ENCODE measurements at regions not wholly inside any gene's neighbourhood (a gene's known extent, or its start where the extent isn't known, plus 50 kb on each side); places are given as distances from the start of the nearest gene placed in this dataset.
"Not testable (repeated sequence)": the region's sequence is repeated elsewhere in the genome, so short reads cannot be mapped to it uniquely, and the experiment has no call there.

DNA sequence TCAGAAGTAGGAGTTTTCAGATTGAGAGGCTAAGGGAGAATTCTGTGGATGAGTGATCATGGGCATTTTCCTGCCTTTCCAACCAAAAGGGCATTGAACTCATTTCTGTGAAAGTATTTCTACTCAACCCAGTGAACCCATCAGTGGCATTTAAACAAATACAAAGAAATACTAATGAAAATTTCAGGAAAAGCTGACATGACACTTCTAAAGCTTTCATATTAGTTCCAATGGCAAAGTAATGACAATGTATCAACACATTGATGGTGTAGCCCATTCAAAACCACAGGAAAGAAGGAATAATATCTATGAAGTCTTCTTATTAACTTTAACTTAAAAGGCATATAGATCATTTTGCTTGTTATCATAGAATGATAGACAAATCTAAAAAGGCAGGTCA, 183.5 kb upstream of the ANXA10 start:
- Mint-ChIP-seq H3K9me3 (peaks cover 7% of the 10 kb centered on the region), H3K4me1 (no peaks in the 10 kb centered on the region), H3K4me3 (no peak overlapping the region), H3K27ac (no peak overlapping the region), H3K27me3 (peaks cover 1% of the 10 kb centered on the region), H3K36me3 (no peaks in the 10 kb centered on the region)
- no peak for DNase-seq (ENCODE audit: low spot score in 2 of 2)
- no peak for ATAC-seq (ENCODE audit: low read depth)

- ATAC-seq (ENCODE audit: low read depth); DNase-seq (ENCODE audit: low spot score in 2 of 2); H3K27me3 Mint-ChIP-seq; H3K9me3 Mint-ChIP-seq; H3K36me3 Mint-ChIP-seq; H3K27ac Mint-ChIP-seq; H3K4me1 Mint-ChIP-seq; H3K4me3 Mint-ChIP-seq: not testable (repeated sequence)
Observed at GRCh38 chr4:167912535-167912934, 179.8 kb upstream of the ANXA10 start.

DNA sequence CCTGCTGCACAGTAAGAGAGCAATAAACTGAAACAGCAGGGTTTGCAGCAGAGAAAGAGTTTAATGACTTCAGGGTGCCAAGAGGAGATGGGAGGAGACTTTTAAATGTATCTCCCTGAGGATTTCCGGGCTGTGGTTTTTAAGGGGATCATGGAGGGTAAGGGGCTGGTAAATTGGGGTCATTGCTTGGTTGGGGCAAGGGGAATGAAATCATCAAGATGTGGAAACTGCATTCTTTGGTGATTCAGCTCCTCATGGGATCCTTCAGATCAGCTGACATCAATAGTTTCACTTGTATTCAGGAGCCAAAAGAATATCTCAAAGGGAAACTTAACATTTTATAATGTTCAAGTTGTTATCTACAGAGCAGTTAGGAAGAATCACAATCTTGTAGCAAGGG, 174.3 kb upstream of the ANXA10 start:
- Mint-ChIP-seq H3K4me1 (no peaks in the 10 kb centered on the region), H3K4me3 (no peak overlapping the region), H3K27ac (no peak overlapping the region), H3K9me3 (peaks cover 4% of the 10 kb centered on the region), H3K36me3 (no peaks in the 10 kb centered on the region), H3K27me3 (no peaks in the 10 kb centered on the region)
- ATAC-seq (ENCODE audit: low read depth) (no peak), DNase-seq (ENCODE audit: low spot score in 2 of 2) (no peak)

- H3K36me3 Mint-ChIP-seq = no peaks in the 10 kb centered on the region
- ATAC-seq (ENCODE audit: low read depth) = no peak
Observed at GRCh38 chr4:167930166-167930565, 162.2 kb upstream of the ANXA10 start.

DNA sequence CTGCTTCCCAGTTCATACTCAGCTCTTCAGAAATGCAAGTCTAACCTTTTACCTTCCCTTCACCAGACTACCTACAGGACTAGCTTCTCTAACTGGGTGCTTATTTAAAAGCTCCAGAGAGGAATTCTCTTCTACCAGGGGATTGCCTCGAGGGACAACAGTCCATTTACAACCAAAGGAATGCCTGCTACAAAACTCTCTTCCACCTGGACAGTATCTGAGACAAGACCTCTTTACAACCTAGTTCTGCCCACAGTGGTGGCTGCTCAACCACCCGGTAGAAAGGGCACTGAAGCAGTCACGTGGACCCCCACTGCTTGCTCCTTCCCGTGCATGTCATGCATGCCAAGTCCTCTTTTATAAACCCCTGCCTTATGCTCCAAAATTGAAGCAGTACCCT, 158.1 kb upstream of the ANXA10 start:
- H3K36me3 Mint-ChIP-seq = no peaks in the 10 kb centered on the region
- no peak overlapping the region for H3K4me3 Mint-ChIP-seq
- H3K27ac Mint-ChIP-seq = no peak overlapping the region
- no peak for ATAC-seq (ENCODE audit: low read depth)
- H3K9me3 Mint-ChIP-seq = no peaks in the 10 kb centered on the region
- no peaks in the 10 kb centered on the region for H3K27me3 Mint-ChIP-seq
- H3K4me1 Mint-ChIP-seq = no peaks in the 10 kb centered on the region
- DNase-seq (ENCODE audit: low spot score in 2 of 2) = no peak

More at GRCh38 chr4:167930166-167930565, 162.2 kb upstream of the ANXA10 start:
- H3K4me1 Mint-ChIP-seq = no peaks in the 10 kb centered on the region
- H3K9me3 Mint-ChIP-seq = no peaks in the 10 kb centered on the region
- H3K27ac Mint-ChIP-seq = no peak overlapping the region
- H3K4me3 Mint-ChIP-seq = no peak overlapping the region
- DNase-seq (ENCODE audit: low spot score in 2 of 2) = no peak
- H3K27me3 Mint-ChIP-seq = no peaks in the 10 kb centered on the region

- peaks cover 3% of the 10 kb centered on the region for H3K9me3 Mint-ChIP-seq
- no peak overlapping the region for H3K27ac Mint-ChIP-seq
Observed at GRCh38 chr4:167939863-167940616, 152.3 kb upstream of the ANXA10 start.

DNA sequence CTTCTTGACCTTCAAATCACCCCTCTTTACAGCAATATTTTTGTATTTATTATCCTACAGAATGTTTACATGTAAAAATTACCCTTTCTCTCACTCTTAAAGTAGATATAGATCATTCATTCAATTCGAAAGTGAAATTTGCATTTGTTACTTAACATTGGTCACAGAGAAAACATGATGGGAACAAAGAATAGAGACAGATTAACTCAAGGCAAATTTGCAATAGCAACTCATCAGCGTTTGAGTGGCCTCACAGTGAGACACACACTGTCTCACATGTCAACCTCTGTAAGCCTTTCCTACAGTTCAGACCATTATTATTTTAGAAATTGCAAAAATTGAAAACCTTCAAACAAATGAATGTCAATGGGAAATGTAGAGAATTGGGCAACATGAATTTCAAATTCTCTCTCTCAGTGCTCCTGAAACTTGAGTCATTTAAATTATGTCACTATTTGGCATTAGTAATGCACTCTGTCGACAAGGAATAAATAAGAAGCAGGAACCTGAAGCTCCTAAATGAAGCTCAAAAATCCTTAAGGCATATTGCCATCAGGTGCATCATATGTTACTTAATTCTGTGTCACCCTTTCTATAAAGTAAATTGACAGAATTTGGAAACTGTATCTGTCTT, 148.3 kb upstream of the ANXA10 start:
- Mint-ChIP-seq H3K4me1 (no peaks in the 10 kb centered on the region), H3K27ac (no peak overlapping the region), H3K27me3 (no peaks in the 10 kb centered on the region), H3K9me3 (peaks cover 5% of the 10 kb centered on the region), H3K4me3 (no peak overlapping the region), H3K36me3 (no peaks in the 10 kb centered on the region)
- ATAC-seq (ENCODE audit: low read depth) = no peak
- no peak for DNase-seq (ENCODE audit: low spot score in 2 of 2)

More at GRCh38 chr4:167939863-167940616, 152.3 kb upstream of the ANXA10 start:
- Mint-ChIP-seq H3K27me3 (no peaks in the 10 kb centered on the region), H3K36me3 (no peaks in the 10 kb centered on the region), H3K4me3 (no peak overlapping the region), H3K4me1 (no peaks in the 10 kb centered on the region)
- DNase-seq (ENCODE audit: low spot score in 2 of 2) (no peak), ATAC-seq (ENCODE audit: low read depth) (no peak)

- no peaks in the 10 kb centered on the region for H3K36me3 Mint-ChIP-seq
- H3K27ac Mint-ChIP-seq = no peak overlapping the region
- H3K27me3 Mint-ChIP-seq = no peaks in the 10 kb centered on the region
- H3K9me3 Mint-ChIP-seq = peaks cover 5% of the 10 kb centered on the region
- no peak for DNase-seq (ENCODE audit: low spot score in 2 of 2)
- no peak overlapping the region for H3K4me3 Mint-ChIP-seq
- no peak for ATAC-seq (ENCODE audit: low read depth)
- H3K4me1 Mint-ChIP-seq = no peaks in the 10 kb centered on the region
Observed at GRCh38 chr4:167944721-167945120, 147.6 kb upstream of the ANXA10 start.

DNA sequence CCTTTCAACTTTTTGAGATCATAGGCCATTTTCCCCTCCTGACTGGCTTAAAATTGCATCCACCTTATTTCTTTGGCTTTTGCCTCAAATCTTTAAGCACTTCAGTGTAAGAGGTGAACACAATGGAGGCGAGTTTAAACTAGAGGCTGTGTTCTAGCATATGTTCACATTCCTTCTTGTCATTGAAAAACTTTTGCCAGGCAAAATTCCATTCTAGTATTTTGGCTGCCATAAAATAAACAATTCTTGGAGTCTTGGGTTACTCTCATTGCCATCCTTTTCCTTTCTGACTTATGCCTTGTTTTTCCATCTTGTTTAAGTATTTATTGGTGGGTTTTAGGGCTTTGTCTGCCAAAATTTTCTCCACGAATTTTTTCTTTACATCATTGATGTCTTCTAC, 137.3 kb upstream of the ANXA10 start:
- no peak for DNase-seq (ENCODE audit: low spot score in 2 of 2)
- Mint-ChIP-seq H3K27ac (no peak overlapping the region), H3K36me3 (no peaks in the 10 kb centered on the region), H3K4me3 (no peak overlapping the region), H3K9me3 (peaks cover 17% of the 10 kb centered on the region), H3K27me3 (no peaks in the 10 kb centered on the region), H3K4me1 (no peaks in the 10 kb centered on the region)
- no peak for ATAC-seq (ENCODE audit: low read depth)

DNA sequence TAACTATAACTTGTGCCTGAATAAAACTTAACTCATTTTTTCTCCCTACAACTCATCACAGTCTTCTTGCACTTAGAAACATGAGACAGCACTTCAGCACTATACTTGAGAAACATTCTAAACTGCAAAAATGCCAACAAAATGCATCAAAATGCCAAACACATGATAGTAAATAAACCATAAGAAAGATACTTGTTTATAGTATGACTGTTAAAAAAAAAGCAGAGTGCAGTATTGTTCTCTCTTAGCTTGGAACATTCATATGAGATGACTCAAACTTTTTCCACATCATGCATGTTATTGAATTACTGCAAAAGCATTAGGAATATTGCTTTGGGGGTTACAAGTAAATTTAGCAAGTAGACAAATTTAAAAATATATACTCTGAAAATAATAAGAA, 135.7 kb upstream of the ANXA10 start:
- Mint-ChIP-seq H3K27ac (no peak overlapping the region), H3K4me3 (no peak overlapping the region), H3K36me3 (no peaks in the 10 kb centered on the region), H3K9me3 (peaks cover 17% of the 10 kb centered on the region), H3K27me3 (no peaks in the 10 kb centered on the region), H3K4me1 (no peaks in the 10 kb centered on the region)
- ATAC-seq (ENCODE audit: low read depth) (no peak), DNase-seq (ENCODE audit: low spot score in 2 of 2) (no peak)

- H3K4me3 Mint-ChIP-seq = no peak overlapping the region
- ATAC-seq (ENCODE audit: low read depth) (no peak), DNase-seq (ENCODE audit: low spot score in 2 of 2) (no peak)
- H3K27me3 Mint-ChIP-seq = no peaks in the 10 kb centered on the region
- no peak overlapping the region for H3K27ac Mint-ChIP-seq
- peaks cover 3% of the 10 kb centered on the region for H3K9me3 Mint-ChIP-seq
- H3K36me3 Mint-ChIP-seq = no peaks in the 10 kb centered on the region
- no peaks in the 10 kb centered on the region for H3K4me1 Mint-ChIP-seq
Observed at GRCh38 chr4:167964766-167965373, 127.5 kb upstream of the ANXA10 start.

- H3K4me1 Mint-ChIP-seq = no peaks in the 10 kb centered on the region
- DNase-seq (ENCODE audit: low spot score in 2 of 2) (no peak), ATAC-seq (ENCODE audit: low read depth) (no peak)
- H3K27me3 Mint-ChIP-seq = no peaks in the 10 kb centered on the region
- peaks cover 3% of the 10 kb centered on the region for H3K9me3 Mint-ChIP-seq
- H3K4me3 Mint-ChIP-seq = no peak overlapping the region
- no peaks in the 10 kb centered on the region for H3K36me3 Mint-ChIP-seq
- no peak overlapping the region for H3K27ac Mint-ChIP-seq
Observed at GRCh38 chr4:167966143-167966542, 126.2 kb upstream of the ANXA10 start.

- H3K27ac Mint-ChIP-seq = no peak overlapping the region
- peaks cover 25% of the 10 kb centered on the region for H3K9me3 Mint-ChIP-seq
Observed at GRCh38 chr4:167973513-167973912, 118.8 kb upstream of the ANXA10 start.

DNA sequence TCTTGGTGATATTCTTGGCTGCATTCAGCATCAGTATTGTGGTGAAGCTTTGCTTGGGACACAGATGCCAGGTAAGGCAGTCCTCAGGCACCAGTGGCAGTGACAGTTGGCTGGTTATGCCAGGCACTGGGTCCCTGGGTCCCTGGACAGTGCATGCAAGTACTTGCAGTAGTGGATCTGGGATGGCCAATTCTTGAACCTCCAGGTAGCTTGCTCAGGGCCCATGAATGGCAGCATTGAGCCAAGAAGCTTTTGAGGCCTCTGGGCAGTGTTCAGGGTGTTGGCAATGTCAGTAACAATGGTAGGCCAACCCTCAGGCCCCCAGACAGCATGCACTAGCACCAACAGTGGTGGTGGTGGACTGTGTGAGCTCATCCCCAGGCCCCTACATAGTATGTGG, 106.8 kb upstream of the ANXA10 start:
- Mint-ChIP-seq H3K9me3 (peaks cover 3% of the 10 kb centered on the region), H3K4me3 (no peak overlapping the region), H3K27me3 (no peaks in the 10 kb centered on the region), H3K4me1 (no peaks in the 10 kb centered on the region), H3K27ac (no peak overlapping the region), H3K36me3 (no peaks in the 10 kb centered on the region)
- DNase-seq (ENCODE audit: low spot score in 2 of 2) (no peak), ATAC-seq (ENCODE audit: low read depth) (no peak)

More at GRCh38 chr4:167973513-167973912, 118.8 kb upstream of the ANXA10 start:
- no peaks in the 10 kb centered on the region for H3K4me1 Mint-ChIP-seq
- no peak for ATAC-seq (ENCODE audit: low read depth)
- no peaks in the 10 kb centered on the region for H3K36me3 Mint-ChIP-seq
- DNase-seq (ENCODE audit: low spot score in 2 of 2) = no peak
- no peak overlapping the region for H3K4me3 Mint-ChIP-seq
- no peaks in the 10 kb centered on the region for H3K27me3 Mint-ChIP-seq
